T-cell (primary cell): ENCODE measurements at regions not wholly inside any gene's neighbourhood (a gene's known extent, or its start where the extent isn't known, plus 50 kb on each side); places are given as distances from the start of the nearest gene placed in this dataset.

Source experiments
- ATAC-seq, 4 experiments: fragments of 200-7000 bp in 3 of 4; fragments of 150-1000 bp in 1 of 4; cut with Tn5 transposase; replicated peaks in 1 of 4; 1 replicate in 3 of 4; 2 replicates in 1 of 4; pipeline ENCODE4 v1.10.0; 2021; ENCODE audit warnings: moderate library complexity in 3 of 4, mild to moderate bottlenecking in 2 of 4, moderate number of reproducible peaks in 1 of 4
- CTCF ChIA-PET, 2 donors: fragments of 300-600 bp; sonication (Branson Sonifier 250); formaldehyde crosslinking; loops; one replicate each; lab custom pipeline; 2022; ENCODE audit warnings: antibody characterized with exemption in 2 of 2; lab: Charles Lee
- POLR2A ChIA-PET, 2 donors: fragments of 300-600 bp; sonication (Branson Sonifier 250); formaldehyde crosslinking; loops; one replicate each; lab custom pipeline; 2022; ENCODE audit warnings: antibody characterized with exemption in 2 of 2; lab: Charles Lee
- DNase-seq, 35 experiments: peaks; one replicate each; pipeline versions ENCODE4 v3.0.0 to v3.0.0-alpha.2; 2013 to 2023
- H3K27ac ChIP-seq: one replicate; pipeline ENCODE4 v1.5.1; 2013; ENCODE audit warnings: low read length
- H3K27me3 ChIP-seq, 2 experiments: replicated peaks in 1 of 2; 1 replicate in 1 of 2; 2 replicates in 1 of 2; pipeline versions ENCODE4 v1.6.1 to v1.7.0; 2013; ENCODE audit warnings: low read length in 1 of 2, mixed read lengths in 1 of 2; ENCODE audit not compliant: control insufficient read depth in 2 of 2, insufficient read depth in 2 of 2; ENCODE audit errors: extremely low read depth in 1 of 2
- H3K36me3 ChIP-seq, 2 donors: 1 replicate in 1 of 2; 2 replicates in 1 of 2; pipeline versions ENCODE4 v1.6.1 to v1.7.0; 2013; ENCODE audit warnings: low read length in 1 of 2; ENCODE audit not compliant: control insufficient read depth in 2 of 2, insufficient read depth in 1 of 2; ENCODE audit errors: extremely low read depth in 1 of 2
- H3K4me1 ChIP-seq, 2 experiments: 1 replicate in 1 of 2; 2 replicates in 1 of 2; pipeline versions ENCODE4 v1.6.1 to v1.7.0; 2013; ENCODE audit warnings: low read length in 2 of 2, mixed read lengths in 1 of 2; ENCODE audit not compliant: insufficient read depth in 2 of 2, control insufficient read depth in 1 of 2; ENCODE audit errors: extremely low read depth in 1 of 2
- H3K4me3 ChIP-seq, 2 donors: 1 replicate in 1 of 2; 2 replicates in 1 of 2; pipeline versions ENCODE4 v1.5.1 to v1.7.0; 2013; ENCODE audit warnings: mild to moderate bottlenecking in 2 of 2, low read length in 1 of 2, moderate library complexity in 1 of 2; ENCODE audit not compliant: control insufficient read depth in 1 of 2; ENCODE audit errors: extremely low read depth in 1 of 2
- H3K9me3 ChIP-seq: 2 replicates; pipeline ENCODE4 v1.7.0; 2013
- H3K27ac Mint-ChIP-seq, 2 donors: one replicate each; pipeline ENCODE4 v1.8.0; 2020 to 2021; ENCODE audit warnings: mild to moderate bottlenecking in 2 of 2, mixed read lengths in 2 of 2
- H3K27me3 Mint-ChIP-seq, 2 donors: one replicate each; pipeline ENCODE4 v1.8.0; 2021 to 2022; ENCODE audit warnings: mixed read lengths in 2 of 2
- H3K36me3 Mint-ChIP-seq: one replicate; pipeline ENCODE4 v1.8.0; 2021; ENCODE audit warnings: mixed read lengths
- H3K4me1 Mint-ChIP-seq, 3 donors: one replicate each; pipeline ENCODE4 v1.8.0; 2020 to 2022; ENCODE audit warnings: mixed read lengths in 3 of 3, mild to moderate bottlenecking in 1 of 3
- H3K4me3 Mint-ChIP-seq, 3 donors: one replicate each; pipeline ENCODE4 v1.8.0; 2020 to 2022; ENCODE audit warnings: mild to moderate bottlenecking in 3 of 3, mixed read lengths in 3 of 3, moderate library complexity in 3 of 3
- H3K9me3 Mint-ChIP-seq, 3 donors: one replicate each; pipeline ENCODE4 v1.8.0; 2020 to 2022; ENCODE audit warnings: mixed read lengths in 3 of 3
- WGBS: methylation state at CpG from one replicate; pipeline ENCODE4 v1.1.5; 2013; ENCODE audit warnings: missing lambda C conversion rate; ENCODE audit not compliant: insufficient coverage; 5-methylcytosine and 5-hydroxymethylcytosine counted together

- H3K27ac Mint-ChIP-seq = no peak overlapping the region
Observed at GRCh38 chr6:99838607-99839006, 155.4 kb downstream of the MCHR2 start.

GRCh38 chr6:99841297-99841696, 152.7 kb downstream of the MCHR2 start:
- Mint-ChIP-seq H3K36me3 (no peaks in the 10 kb centered on the region), H3K9me3 (no peaks in the 10 kb centered on the region), H3K27me3 (peaks cover 8 to 31% of the 10 kb centered on the region in 2 donors), H3K4me3 (no peak overlapping the region), H3K27ac (no peak overlapping the region), H3K4me1 (no peaks in the 10 kb centered on the region)
- H3K4me3 ChIP-seq = no peak overlapping the region
- CTCF ChIA-PET = no interaction called here
- 100% methylated on average over 1 of the region's 1 CpG for WGBS
- no peaks in the 10 kb centered on the region for H3K9me3 ChIP-seq
- H3K27me3 ChIP-seq = no peaks in the 10 kb centered on the region
- no peaks in the 10 kb centered on the region for H3K36me3 ChIP-seq
- DNase-seq = no peak
- no peaks in the 10 kb centered on the region for H3K4me1 ChIP-seq
- ATAC-seq = no peak
- POLR2A ChIA-PET = no interaction called here
- H3K27ac ChIP-seq = no peak overlapping the region

More at GRCh38 chr6:99838607-99839006, 155.4 kb downstream of the MCHR2 start:
- Mint-ChIP-seq H3K9me3 (no peaks in the 10 kb centered on the region), H3K27me3 (peaks cover 8 to 31% of the 10 kb centered on the region in 2 donors), H3K4me3 (no peak overlapping the region), H3K4me1 (no peaks in the 10 kb centered on the region), H3K36me3 (no peaks in the 10 kb centered on the region)
- POLR2A ChIA-PET = no interaction called here
- Histone ChIP-seq H3K27ac (no peak overlapping the region), H3K27me3 (no peaks in the 10 kb centered on the region), H3K4me3 (no peak overlapping the region), H3K9me3 (no peaks in the 10 kb centered on the region), H3K4me1 (no peaks in the 10 kb centered on the region), H3K36me3 (no peaks in the 10 kb centered on the region)
- CTCF ChIA-PET = no interaction called here
- 17% methylated on average over 1 of the region's 2 CpGs for WGBS
- ATAC-seq = no peak
- no peak for DNase-seq

GRCh38 chr6:99846006-99846405, 148.0 kb downstream of the MCHR2 start:
- Mint-ChIP-seq H3K4me1 (no peaks in the 10 kb centered on the region), H3K27ac (no peak overlapping the region), H3K9me3 (no peaks in the 10 kb centered on the region), H3K36me3 (no peaks in the 10 kb centered on the region), H3K4me3 (no peak overlapping the region), H3K27me3 (peaks cover 5 to 24% of the 10 kb centered on the region in 2 donors)
- WGBS = 66% methylated on average over 2 of the region's 2 CpGs
- DNase-seq = no peak
- Histone ChIP-seq H3K4me3 (no peak overlapping the region), H3K4me1 (no peaks in the 10 kb centered on the region), H3K27me3 (no peaks in the 10 kb centered on the region), H3K27ac (no peak overlapping the region), H3K36me3 (no peaks in the 10 kb centered on the region), H3K9me3 (no peaks in the 10 kb centered on the region)
- ChIA-PET CTCF (no interaction called here), POLR2A (no interaction called here)
- no peak for ATAC-seq

GRCh38 chr6:99850841-99851240, 143.2 kb downstream of the MCHR2 start:
- Mint-ChIP-seq H3K4me1 (no peaks in the 10 kb centered on the region), H3K4me3 (no peak overlapping the region), H3K27me3 (peaks cover 25 to 41% of the 10 kb centered on the region in 2 donors), H3K9me3 (no peaks in the 10 kb centered on the region), H3K27ac (no peak overlapping the region), H3K36me3 (no peaks in the 10 kb centered on the region)
- ATAC-seq = no peak
- H3K36me3 ChIP-seq = no peaks in the 10 kb centered on the region
- ChIA-PET CTCF (no interaction called here), POLR2A (no interaction called here)
- H3K9me3 ChIP-seq = no peaks in the 10 kb centered on the region
- no peak overlapping the region for H3K27ac ChIP-seq
- H3K4me1 ChIP-seq = no peaks in the 10 kb centered on the region
- no peak overlapping the region for H3K4me3 ChIP-seq
- no peak for DNase-seq
- peaks cover 0 to 3% of the 10 kb centered on the region in 2 experiments for H3K27me3 ChIP-seq
- no CpG with 5 or more reads among the region's 2 CpGs for WGBS

GRCh38 chr6:99852031-99852430, 142.0 kb downstream of the MCHR2 start:
- H3K9me3 ChIP-seq = no peaks in the 10 kb centered on the region
- DNase-seq (no peak), ATAC-seq (no peak)
- CTCF ChIA-PET = no interaction called here
- Mint-ChIP-seq H3K9me3 (no peaks in the 10 kb centered on the region), H3K36me3 (no peaks in the 10 kb centered on the region), H3K27me3 (peaks cover 31 to 51% of the 10 kb centered on the region in 2 donors), H3K27ac (no peak overlapping the region), H3K4me3 (no peak overlapping the region), H3K4me1 (no peaks in the 10 kb centered on the region)
- no peak overlapping the region for H3K4me3 ChIP-seq
- 100% methylated on average over 1 of the region's 3 CpGs for WGBS
- no peaks in the 10 kb centered on the region for H3K36me3 ChIP-seq
- no peaks in the 10 kb centered on the region for H3K4me1 ChIP-seq
- POLR2A ChIA-PET = no interaction called here
- H3K27me3 ChIP-seq = peaks cover 0 to 4% of the 10 kb centered on the region in 2 experiments
- no peak overlapping the region for H3K27ac ChIP-seq

GRCh38 chr6:99867026-99867425, 127.0 kb downstream of the MCHR2 start:
- H3K27ac ChIP-seq = no peak overlapping the region
- CTCF ChIA-PET = interaction anchor here in 1 of 2 donors (1.5 kb wide), 1 partner anchor 853 kb away, joined by 4 read pairs; no protein-coding TSS in a partner anchor
- Mint-ChIP-seq H3K4me1 (peaks cover 5 to 6% (median 5%) of the 10 kb centered on the region in 3 donors), H3K9me3 (no peaks in the 10 kb centered on the region), H3K4me3 (no peak overlapping the region), H3K27me3 (peaks cover 21 to 35% of the 10 kb centered on the region in 2 donors), H3K36me3 (no peaks in the 10 kb centered on the region), H3K27ac (no peak overlapping the region)
- peaks cover 0 to 3% of the 10 kb centered on the region in 2 experiments for H3K4me1 ChIP-seq
- H3K27me3 ChIP-seq = peaks cover 9% of the 10 kb centered on the region in 2 experiments
- no peaks in the 10 kb centered on the region for H3K9me3 ChIP-seq
- no peak overlapping the region for H3K4me3 ChIP-seq
- ATAC-seq = no peak
- no peaks in the 10 kb centered on the region for H3K36me3 ChIP-seq
- peak in 1 of 35 experiments; percentile 4 for DNase-seq
- POLR2A ChIA-PET = no interaction called here
- no CpG with 5 or more reads among the region's 3 CpGs for WGBS
